ENCODE measurements at regions not wholly inside any gene's neighbourhood (a gene's known extent, or its start where the extent isn't known, plus 50 kb on each side); places are given as distances from the start of the nearest gene placed in this dataset.

DNA sequence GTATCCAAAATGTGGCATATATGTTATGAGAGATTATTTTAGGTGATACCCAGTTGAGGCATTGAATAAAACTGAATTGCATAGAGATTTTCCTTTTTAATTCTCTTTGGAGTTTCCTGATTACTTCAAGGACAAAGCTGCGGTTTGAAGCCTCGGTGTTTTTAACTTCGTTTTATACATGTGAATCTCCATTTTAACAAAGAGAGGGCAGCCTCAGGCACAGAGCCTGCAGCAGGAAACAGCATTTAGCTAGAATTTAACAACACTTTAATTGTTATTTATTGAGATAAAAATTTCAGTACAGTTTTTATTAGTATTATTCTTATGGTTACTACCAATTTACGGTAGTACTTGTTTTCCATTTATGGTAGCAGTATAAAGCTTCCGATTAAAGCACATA is 114.0 kb downstream of the KIF4B start:
- Histone ChIP-seq H3K27me3 (ENCODE audit: insufficient read depth, low read length) (peaks cover 69% of the 10 kb centered on the region), H3K9ac (ENCODE audit: low read length) (no peak overlapping the region), H3K79me2 (ENCODE audit: insufficient read depth, low read length) (no peaks in the 10 kb centered on the region), H3K9me3 (ENCODE audit: control insufficient read depth in 1 of 2, insufficient read depth in 1 of 2, low read depth in 1 of 2, low read length in 2 of 2) (no peaks in the 10 kb centered on the region), H3K4me1 (ENCODE audit: control insufficient read depth in 1 of 2, insufficient read depth in 2 of 2, low read length in 2 of 2) (no peaks in the 10 kb centered on the region), H3K27ac (ENCODE audit: low read depth, low read length) (no peak overlapping the region), H3K9me2 (ENCODE audit: insufficient read depth) (no peaks in the 10 kb centered on the region), H3K36me3 (ENCODE audit: control insufficient read depth in 1 of 2, insufficient read depth in 2 of 2, low read length in 2 of 2) (no peaks in the 10 kb centered on the region), H2AFZ (ENCODE audit: low read depth, low read length, poor library complexity, severe bottlenecking) (no peak overlapping the region), H3K4me2 (ENCODE audit: low read length) (no peak overlapping the region), H4K20me1 (ENCODE audit: insufficient read depth) (no peaks in the 10 kb centered on the region), H3K4me3 (replicated peaks in 1 of 2; ENCODE audit: low read depth in 1 of 2, low read length in 2 of 2) (no peak overlapping the region)
- ChIA-PET POLR2A (no interaction called here), RAD21 (ENCODE audit: low non-redundant PET in 1 of 2, low total read pairs in 2 of 2, uncharacterized antibody in 2 of 2, unreplicated experiment in 2 of 2) (no interaction called here), CTCF (no interaction called here)
- intact Hi-C loops (cut with micrococcal nuclease) = no loop called here
- no peak for ATAC-seq
- no peak for DNase-seq (ENCODE audit: low read depth, low spot score)
- TF ChIP-seq EGR1 (IDR thresholded peaks at IDR 0.05; ENCODE audit: low read depth) = no peak
- TF ChIP-seq CBX3 (IDR thresholded peaks at IDR 0.05; ENCODE audit: low read depth) = no peak
- TF ChIP-seq JUND (IDR thresholded peaks at IDR 0.05) = no peak
- no TSS peak for BruUV-seq (replicated peaks)

GRCh38 chr5:155128786-155129512 is 115.4 kb downstream of the KIF4B start:
- intact Hi-C loops (cut with micrococcal nuclease) = no loop called here
- TF ChIP-seq ZBTB33 (IDR thresholded peaks at IDR 0.05; ENCODE audit: extremely low read depth, insufficient replicate concordance, low read length) (no peak), RAD21 (IDR thresholded peaks at IDR 0.05; ENCODE audit: low read depth) (no peak), CEBPB (IDR thresholded peaks at IDR 0.05; ENCODE audit: low read depth) (no peak), JUND (IDR thresholded peaks at IDR 0.05) (no peak), POLR2A (IDR thresholded peaks at IDR 0.05; ENCODE audit: borderline replicate concordance, extremely low read depth, insufficient read depth, insufficient read length) (no peak), EZH2 (IDR thresholded peaks at IDR 0.05) (no peak), EGR1 (IDR thresholded peaks at IDR 0.05; ENCODE audit: low read depth) (no peak), CBX3 (IDR thresholded peaks at IDR 0.05; ENCODE audit: low read depth) (no peak)
- TF ChIP-seq, protein P1, sequence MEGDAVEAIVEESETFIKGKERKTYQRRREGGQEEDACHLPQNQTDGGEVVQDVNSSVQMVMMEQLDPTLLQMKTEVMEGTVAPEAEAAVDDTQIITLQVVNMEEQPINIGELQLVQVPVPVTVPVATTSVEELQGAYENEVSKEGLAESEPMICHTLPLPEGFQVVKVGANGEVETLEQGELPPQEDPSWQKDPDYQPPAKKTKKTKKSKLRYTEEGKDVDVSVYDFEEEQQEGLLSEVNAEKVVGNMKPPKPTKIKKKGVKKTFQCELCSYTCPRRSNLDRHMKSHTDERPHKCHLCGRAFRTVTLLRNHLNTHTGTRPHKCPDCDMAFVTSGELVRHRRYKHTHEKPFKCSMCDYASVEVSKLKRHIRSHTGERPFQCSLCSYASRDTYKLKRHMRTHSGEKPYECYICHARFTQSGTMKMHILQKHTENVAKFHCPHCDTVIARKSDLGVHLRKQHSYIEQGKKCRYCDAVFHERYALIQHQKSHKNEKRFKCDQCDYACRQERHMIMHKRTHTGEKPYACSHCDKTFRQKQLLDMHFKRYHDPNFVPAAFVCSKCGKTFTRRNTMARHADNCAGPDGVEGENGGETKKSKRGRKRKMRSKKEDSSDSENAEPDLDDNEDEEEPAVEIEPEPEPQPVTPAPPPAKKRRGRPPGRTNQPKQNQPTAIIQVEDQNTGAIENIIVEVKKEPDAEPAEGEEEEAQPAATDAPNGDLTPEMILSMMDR (IDR thresholded peaks at IDR 0.05 in 2 of 3, conservative IDR thresholded peaks at IDR 0.05 in 1 of 3; ENCODE audit: borderline replicate concordance in 1 of 3, insufficient read depth in 1 of 3, low read depth in 2 of 3, low read length in 2 of 3) = no peak
- TF ChIP-seq, protein P2, sequence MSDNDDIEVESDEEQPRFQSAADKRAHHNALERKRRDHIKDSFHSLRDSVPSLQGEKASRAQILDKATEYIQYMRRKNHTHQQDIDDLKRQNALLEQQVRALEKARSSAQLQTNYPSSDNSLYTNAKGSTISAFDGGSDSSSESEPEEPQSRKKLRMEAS (IDR thresholded peaks at IDR 0.05) = no peak
- Histone ChIP-seq H4K20me1 (ENCODE audit: insufficient read depth) (no peaks in the 10 kb centered on the region), H3K4me3 (replicated peaks in 1 of 2; ENCODE audit: low read depth in 1 of 2, low read length in 2 of 2) (no peak overlapping the region), H3K4me1 (ENCODE audit: control insufficient read depth in 1 of 2, insufficient read depth in 2 of 2, low read length in 2 of 2) (no peaks in the 10 kb centered on the region), H3K79me2 (ENCODE audit: insufficient read depth, low read length) (no peaks in the 10 kb centered on the region), H3K4me2 (ENCODE audit: low read length) (no peak overlapping the region), H3K9me3 (ENCODE audit: control insufficient read depth in 1 of 2, insufficient read depth in 1 of 2, low read depth in 1 of 2, low read length in 2 of 2) (no peaks in the 10 kb centered on the region), H3K9ac (ENCODE audit: low read length) (no peak overlapping the region), H3K36me3 (ENCODE audit: control insufficient read depth in 1 of 2, insufficient read depth in 2 of 2, low read length in 2 of 2) (no peaks in the 10 kb centered on the region), H2AFZ (ENCODE audit: low read depth, low read length, poor library complexity, severe bottlenecking) (no peak overlapping the region), H3K27me3 (ENCODE audit: insufficient read depth, low read length) (peaks cover 74% of the 10 kb centered on the region), H3K27ac (ENCODE audit: low read depth, low read length) (no peak overlapping the region), H3K9me2 (ENCODE audit: insufficient read depth) (no peaks in the 10 kb centered on the region)
- ATAC-seq = no peak
- POLR2A ChIA-PET = no interaction called here
- DNase-seq (ENCODE audit: low read depth, low spot score) = no peak
- CTCF ChIA-PET = no interaction called here
- RAD21 ChIA-PET (ENCODE audit: low non-redundant PET in 1 of 2, low total read pairs in 2 of 2, uncharacterized antibody in 2 of 2, unreplicated experiment in 2 of 2) = no interaction called here
- no TSS peak for BruUV-seq (replicated peaks)
